Fibroblast of lung (primary cell): ENCODE measurements at regions not wholly inside any gene's neighbourhood (a gene's known extent, or its start where the extent isn't known, plus 50 kb on each side); places are given as distances from the start of the nearest gene placed in this dataset.

Experiments
- DNase-seq, 2 donors: peaks; one replicate each; pipeline versions ENCODE4 v3.0.0 to v3.0.0-alpha.2; 2010; ENCODE audit warnings: low read depth in 2 of 2
- H2AFZ ChIP-seq: 2 replicates; pipeline ENCODE4 v1.5.1; 2012; ENCODE audit warnings: low read length, control low read depth, inconsistent platforms
- H3K27ac ChIP-seq: 2 replicates; pipeline ENCODE4 v1.5.1; 2011; ENCODE audit warnings: low read length, control low read depth; ENCODE audit not compliant: insufficient read depth
- H3K27me3 ChIP-seq: 2 replicates; pipeline ENCODE4 v1.5.1; 2011; ENCODE audit warnings: mild to moderate bottlenecking, low read length; ENCODE audit not compliant: control insufficient read depth, insufficient read depth
- H3K36me3 ChIP-seq: 2 replicates; pipeline ENCODE4 v1.5.1; 2011; ENCODE audit warnings: low read length; ENCODE audit not compliant: control insufficient read depth, insufficient read depth
- H3K4me1 ChIP-seq: 2 replicates; pipeline ENCODE4 v1.5.1; 2011; ENCODE audit warnings: low read length; ENCODE audit not compliant: control insufficient read depth, insufficient read depth; ENCODE audit errors: extremely low read depth
- H3K4me2 ChIP-seq: 2 replicates; pipeline ENCODE4 v1.5.1; 2011; ENCODE audit warnings: low read length, control low read depth; ENCODE audit not compliant: insufficient read depth; ENCODE audit errors: extremely low read depth
- H3K4me3 ChIP-seq, 4 experiments: fragments of 200-600 bp in 1 of 4; sonication (generic) in 1 of 4; replicated peaks in 1 of 4; 2 replicates each; pipeline ENCODE4 v1.5.1; 2011 to 2016; ENCODE audit warnings: low read length in 4 of 4, low read depth in 3 of 4, mild to moderate bottlenecking in 3 of 4, control low read depth in 2 of 4, inconsistent platforms in 1 of 4, mixed read lengths in 1 of 4; ENCODE audit not compliant: insufficient read depth in 1 of 4; ENCODE audit errors: control extremely low read depth in 1 of 4
- H3K79me2 ChIP-seq: 2 replicates; pipeline ENCODE4 v1.5.1; 2012; ENCODE audit warnings: mild to moderate bottlenecking, low read length, inconsistent platforms; ENCODE audit not compliant: control insufficient read depth, insufficient read depth
- H3K9ac ChIP-seq: 2 replicates; pipeline ENCODE4 v1.5.1; 2011; ENCODE audit warnings: mild to moderate bottlenecking, low read length, control low read depth; ENCODE audit not compliant: insufficient read depth
- H3K9me3 ChIP-seq: 2 replicates; pipeline ENCODE4 v1.5.1; 2012; ENCODE audit warnings: low read depth, low read length; ENCODE audit not compliant: control insufficient read depth, insufficient read depth
- H4K20me1 ChIP-seq: 2 replicates; pipeline ENCODE4 v1.5.1; 2011; ENCODE audit warnings: low read length; ENCODE audit not compliant: control insufficient read depth, insufficient read depth; ENCODE audit errors: extremely low read depth
- CTCF ChIP-seq, 2 donors: IDR thresholded peaks in 1 of 2; conservative IDR thresholded peaks in 1 of 2; 1 replicate in 1 of 2; 2 replicates in 1 of 2; pipeline ENCODE4 v1.5.1; 2011 to 2012; ENCODE audit warnings: low read length in 2 of 2, control low read depth in 1 of 2, inconsistent platforms in 1 of 2, low read depth in 1 of 2, mild to moderate bottlenecking in 1 of 2
- EZH2 ChIP-seq: IDR thresholded peaks from 2 replicates; pipeline ENCODE4 v1.5.1; 2012; ENCODE audit warnings: low read length, control low read depth, mild to moderate bottlenecking; ENCODE audit errors: missing control alignments

GRCh38 chr13:82136880-82137279 lies 1745.4 kb downstream of the SLITRK1 start:
- Histone ChIP-seq H3K27ac (no peak overlapping the region), H3K79me2 (no peaks in the 10 kb centered on the region), H3K36me3 (no peaks in the 10 kb centered on the region), H3K4me2 (no peak overlapping the region), H3K27me3 (no peaks in the 10 kb centered on the region), H3K9me3 (no peaks in the 10 kb centered on the region), H3K4me1 (no peaks in the 10 kb centered on the region), H3K9ac (no peak overlapping the region), H3K4me3 (no peak overlapping the region), H4K20me1 (no peaks in the 10 kb centered on the region), H2AFZ (no peak overlapping the region)
- no peak for TF ChIP-seq CTCF (conservative IDR thresholded peaks at IDR 0.05 in 1 of 2, IDR thresholded peaks at IDR 0.05 in 1 of 2; ENCODE audit: low read depth in 1 of 2, low read length in 2 of 2)
- TF ChIP-seq EZH2, result no peak
- no peak for DNase-seq

- Histone ChIP-seq H3K4me2 (no peak overlapping the region), H3K4me3 (no peak overlapping the region), H4K20me1 (peaks cover 2% of the 10 kb centered on the region), H3K9ac (no peak overlapping the region), H3K9me3 (no peaks in the 10 kb centered on the region), H2AFZ (no peak overlapping the region), H3K79me2 (no peaks in the 10 kb centered on the region), H3K36me3 (no peaks in the 10 kb centered on the region), H3K27me3 (no peaks in the 10 kb centered on the region), H3K4me1 (no peaks in the 10 kb centered on the region), H3K27ac (no peak overlapping the region)
- no peak for DNase-seq
- TF ChIP-seq CTCF (conservative IDR thresholded peaks at IDR 0.05 in 1 of 2, IDR thresholded peaks at IDR 0.05 in 1 of 2; ENCODE audit: low read depth in 1 of 2, low read length in 2 of 2), result no peak
- no peak for TF ChIP-seq EZH2
These were observed 1753.0 kb downstream of the SLITRK1 start for GRCh38 chr13:82129281-82129680.

GRCh38 chr13:82118589-82118988 lies 1763.7 kb downstream of the SLITRK1 start:
- Histone ChIP-seq H3K9ac (no peak overlapping the region), H3K4me2 (no peak overlapping the region), H2AFZ (no peak overlapping the region), H4K20me1 (no peaks in the 10 kb centered on the region), H3K9me3 (no peaks in the 10 kb centered on the region), H3K4me3 (no peak overlapping the region), H3K27me3 (no peaks in the 10 kb centered on the region), H3K79me2 (no peaks in the 10 kb centered on the region), H3K4me1 (no peaks in the 10 kb centered on the region), H3K27ac (no peak overlapping the region), H3K36me3 (no peaks in the 10 kb centered on the region)
- DNase-seq, result no peak
- no peak for TF ChIP-seq CTCF (conservative IDR thresholded peaks at IDR 0.05 in 1 of 2, IDR thresholded peaks at IDR 0.05 in 1 of 2; ENCODE audit: low read depth in 1 of 2, low read length in 2 of 2)
- no peak for TF ChIP-seq EZH2
